ENCODE measurements at regions not wholly inside any gene's neighbourhood (a gene's known extent, or its start where the extent isn't known, plus 50 kb on each side); places are given as distances from the start of the nearest gene placed in this dataset.

DNA sequence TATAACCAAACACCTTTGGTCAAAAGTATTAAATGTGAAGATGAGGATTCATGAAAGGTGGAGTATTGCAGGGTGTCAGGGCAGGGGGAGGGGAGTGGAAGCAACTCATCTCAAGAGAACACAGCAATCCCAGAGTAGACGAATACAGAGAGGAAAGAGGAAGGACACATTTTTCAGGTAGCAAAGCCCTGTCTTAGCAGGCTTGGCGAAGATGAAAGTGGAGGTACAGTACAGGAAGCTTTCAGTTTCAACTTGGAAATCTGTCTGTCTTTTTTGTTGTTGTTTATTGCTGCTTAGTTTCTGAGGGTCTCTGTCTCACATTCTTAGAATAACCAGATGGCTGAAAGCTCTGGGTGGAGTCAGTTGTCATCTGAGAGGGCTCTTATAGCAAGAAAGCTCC lies 80.8 kb upstream of the GPR149 start:
- DNase-seq, result no peak
- Mint-ChIP-seq H3K4me1 (no peaks in the 10 kb centered on the region), H3K36me3 (peaks cover 0 to 3% (median 0%) of the 10 kb centered on the region in 5 donors), H3K27me3 (peaks cover 0 to 4% (median 0%) of the 10 kb centered on the region in 5 donors), H3K4me3 (no peak overlapping the region), H3K9me3 (peaks cover 0 to 13% (median 0%) of the 10 kb centered on the region in 11 donors), H3K27ac (no peak overlapping the region)
- ATAC-seq, result no peak
- POLR2A ChIA-PET, result no interaction called here
- Histone ChIP-seq H3K27ac (ENCODE audit: low read depth, low read length) (no peak overlapping the region), H3K36me3 (ENCODE audit: control insufficient read depth in 2 of 3, insufficient read depth in 3 of 3, low read length in 3 of 3) (no peaks in the 10 kb centered on the region), H3K9me3 (ENCODE audit: control insufficient read depth in 2 of 3, low read length in 3 of 3) (no peaks in the 10 kb centered on the region), H3K4me1 (ENCODE audit: control insufficient read depth in 2 of 2, insufficient read depth in 2 of 2, low read length in 2 of 2) (no peaks in the 10 kb centered on the region), H3K27me3 (ENCODE audit: control insufficient read depth in 2 of 2, insufficient read depth in 2 of 2, low read length in 2 of 2) (no peaks in the 10 kb centered on the region), H3K4me3 (ENCODE audit: low read length) (no peak overlapping the region)
- intact Hi-C loops (cut with micrococcal nuclease), result no loop called here
- CTCF ChIA-PET, result interaction anchor here (0.8 kb wide), 1 partner anchor 64 kb away, joined by 3 read pairs; no protein-coding TSS in a partner anchor

DNA sequence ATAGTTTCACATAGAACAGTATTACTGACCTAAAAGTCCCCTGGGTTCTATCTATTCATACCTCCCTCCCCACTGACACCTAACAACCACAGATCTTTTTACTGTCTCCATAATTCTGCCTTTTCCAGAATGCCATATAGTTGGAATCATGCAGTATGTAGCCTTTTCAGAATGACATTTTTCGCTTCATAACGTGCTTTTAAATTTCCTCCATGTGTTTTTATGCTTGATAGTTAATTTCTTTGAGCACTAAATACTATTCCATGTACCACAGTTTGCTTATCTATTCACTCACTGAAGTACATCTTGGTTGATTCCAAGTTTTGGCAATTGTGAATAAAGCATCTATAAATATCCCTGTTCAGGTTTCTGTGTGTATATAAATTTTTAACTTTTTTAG lies 77.7 kb upstream of the GPR149 start:
- H3K36me3 Mint-ChIP-seq, result peaks cover 0 to 3% (median 0%) of the 10 kb centered on the region in 5 donors
- CTCF ChIA-PET, result no interaction called here
- H3K36me3 ChIP-seq (ENCODE audit: control insufficient read depth in 2 of 3, insufficient read depth in 3 of 3, low read length in 3 of 3), result no peaks in the 10 kb centered on the region
- DNase-seq (no peak), ATAC-seq (no peak)
- H3K27me3 ChIP-seq (ENCODE audit: control insufficient read depth in 2 of 2, insufficient read depth in 2 of 2, low read length in 2 of 2), result no peaks in the 10 kb centered on the region
- intact Hi-C loops (cut with micrococcal nuclease), result no loop called here
- H3K4me1 Mint-ChIP-seq, result no peaks in the 10 kb centered on the region
- H3K27ac ChIP-seq (ENCODE audit: low read depth, low read length), result no peak overlapping the region
- no peak overlapping the region for H3K4me3 Mint-ChIP-seq
- POLR2A ChIA-PET, result no interaction called here
- no peak overlapping the region for H3K4me3 ChIP-seq (ENCODE audit: low read length)
- H3K27ac Mint-ChIP-seq, result no peak overlapping the region
- peaks cover 0 to 7% (median 0%) of the 10 kb centered on the region in 11 donors for H3K9me3 Mint-ChIP-seq
- H3K9me3 ChIP-seq (ENCODE audit: control insufficient read depth in 2 of 3, low read length in 3 of 3), result no peaks in the 10 kb centered on the region
- H3K4me1 ChIP-seq (ENCODE audit: control insufficient read depth in 2 of 2, insufficient read depth in 2 of 2, low read length in 2 of 2), result no peaks in the 10 kb centered on the region
- peaks cover 0 to 4% (median 0%) of the 10 kb centered on the region in 5 donors for H3K27me3 Mint-ChIP-seq

DNA sequence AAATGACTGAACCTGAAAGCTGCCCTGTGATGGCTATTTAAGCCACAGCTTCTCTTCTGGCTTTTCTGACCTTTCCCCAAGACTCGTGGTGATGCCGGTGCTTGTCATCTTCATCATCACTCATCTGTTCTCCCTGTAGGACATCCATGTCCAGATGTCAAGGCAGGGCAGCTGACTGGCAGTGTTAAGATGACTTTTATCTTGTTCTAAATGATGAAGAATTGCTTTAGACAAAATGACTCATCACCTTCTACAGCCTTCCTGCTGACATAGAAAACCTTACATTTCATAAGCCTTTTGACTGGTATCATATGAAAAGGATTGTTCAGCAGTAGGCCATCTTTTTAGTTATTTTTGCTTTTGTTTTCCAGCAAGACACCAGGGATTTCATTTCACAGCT lies 67.0 kb upstream of the GPR149 start:
- no peaks in the 10 kb centered on the region for H3K4me1 Mint-ChIP-seq
- Histone ChIP-seq H3K4me1 (ENCODE audit: control insufficient read depth in 2 of 2, insufficient read depth in 2 of 2, low read length in 2 of 2) (no peaks in the 10 kb centered on the region), H3K9me3 (ENCODE audit: control insufficient read depth in 2 of 3, low read length in 3 of 3) (no peaks in the 10 kb centered on the region), H3K36me3 (ENCODE audit: control insufficient read depth in 2 of 3, insufficient read depth in 3 of 3, low read length in 3 of 3) (no peaks in the 10 kb centered on the region), H3K4me3 (ENCODE audit: low read length) (no peak overlapping the region), H3K27me3 (ENCODE audit: control insufficient read depth in 2 of 2, insufficient read depth in 2 of 2, low read length in 2 of 2) (no peaks in the 10 kb centered on the region), H3K27ac (ENCODE audit: low read depth, low read length) (no peak overlapping the region)
- no peaks in the 10 kb centered on the region for H3K27me3 Mint-ChIP-seq
- no peak for DNase-seq
- H3K4me3 Mint-ChIP-seq, result no peak overlapping the region
- H3K9me3 Mint-ChIP-seq, result peaks cover 0 to 5% (median 2%) of the 10 kb centered on the region in 11 donors
- H3K36me3 Mint-ChIP-seq, result no peaks in the 10 kb centered on the region
- no peak overlapping the region for H3K27ac Mint-ChIP-seq
- ATAC-seq, result no peak
- intact Hi-C loops (cut with micrococcal nuclease), result no loop called here
- ChIA-PET CTCF (no interaction called here), POLR2A (no interaction called here)

DNA sequence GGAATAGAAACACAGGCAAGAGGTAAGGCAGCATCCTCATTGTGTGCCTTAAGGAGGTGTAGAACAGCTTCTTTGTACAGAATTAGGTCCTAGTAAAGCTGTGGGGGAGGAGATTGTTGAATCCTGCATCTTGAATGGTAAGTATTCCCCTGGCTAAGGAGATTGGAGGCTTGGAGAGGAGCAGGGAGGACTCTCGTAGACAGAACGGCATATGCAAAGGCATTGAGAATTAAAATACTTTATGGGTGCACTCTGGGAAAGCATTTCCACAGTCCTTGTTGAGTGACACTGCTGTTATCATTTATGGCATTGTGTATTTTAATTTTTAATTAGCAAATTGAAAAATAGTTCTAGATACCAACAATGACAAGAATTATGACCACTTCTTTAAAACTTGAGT lies 66.5 kb upstream of the GPR149 start:
- DNase-seq (no peak), ATAC-seq (no peak)
- Histone ChIP-seq H3K27me3 (ENCODE audit: control insufficient read depth in 2 of 2, insufficient read depth in 2 of 2, low read length in 2 of 2) (no peaks in the 10 kb centered on the region), H3K4me1 (ENCODE audit: control insufficient read depth in 2 of 2, insufficient read depth in 2 of 2, low read length in 2 of 2) (no peaks in the 10 kb centered on the region), H3K9me3 (ENCODE audit: control insufficient read depth in 2 of 3, low read length in 3 of 3) (no peaks in the 10 kb centered on the region), H3K4me3 (ENCODE audit: low read length) (no peak overlapping the region), H3K36me3 (ENCODE audit: control insufficient read depth in 2 of 3, insufficient read depth in 3 of 3, low read length in 3 of 3) (no peaks in the 10 kb centered on the region), H3K27ac (ENCODE audit: low read depth, low read length) (no peak overlapping the region)
- POLR2A ChIA-PET, result no interaction called here
- no peaks in the 10 kb centered on the region for H3K36me3 Mint-ChIP-seq
- CTCF ChIA-PET, result no interaction called here
- H3K27ac Mint-ChIP-seq, result no peak overlapping the region
- H3K27me3 Mint-ChIP-seq, result no peaks in the 10 kb centered on the region
- no peaks in the 10 kb centered on the region for H3K4me1 Mint-ChIP-seq
- intact Hi-C loops (cut with micrococcal nuclease), result no loop called here
- peaks cover 0 to 5% (median 3%) of the 10 kb centered on the region in 11 donors for H3K9me3 Mint-ChIP-seq
- H3K4me3 Mint-ChIP-seq, result no peak overlapping the region

DNA sequence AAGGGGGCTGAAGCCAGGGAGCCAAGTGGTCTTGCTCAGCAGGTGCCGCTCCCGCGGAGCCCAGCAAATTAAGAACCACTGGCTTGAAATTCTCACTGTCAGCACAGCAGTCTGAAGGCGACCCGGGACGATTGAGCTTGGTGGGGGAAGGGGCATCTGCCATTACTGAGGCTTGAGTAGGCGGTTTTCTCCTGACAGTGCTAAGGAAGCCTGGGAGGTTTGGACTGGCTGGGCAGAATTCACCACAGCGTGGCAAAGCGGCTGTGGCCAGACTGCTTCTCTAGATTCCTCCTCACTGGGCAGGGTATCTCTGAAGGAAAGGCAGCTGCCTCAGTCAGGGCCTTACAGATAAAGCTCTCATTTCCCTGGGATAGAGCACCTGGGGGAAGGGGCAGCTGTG lies 57.0 kb upstream of the GPR149 start:
- ATAC-seq (no peak), DNase-seq (no peak)
- CTCF ChIA-PET, result no interaction called here
- Histone ChIP-seq H3K4me1 (ENCODE audit: control insufficient read depth in 2 of 2, insufficient read depth in 2 of 2, low read length in 2 of 2) (no peaks in the 10 kb centered on the region), H3K27me3 (ENCODE audit: control insufficient read depth in 2 of 2, insufficient read depth in 2 of 2, low read length in 2 of 2) (no peaks in the 10 kb centered on the region), H3K4me3 (ENCODE audit: low read length) (no peak overlapping the region), H3K9me3 (ENCODE audit: control insufficient read depth in 2 of 3, low read length in 3 of 3) (no peaks in the 10 kb centered on the region), H3K27ac (ENCODE audit: low read depth, low read length) (no peak overlapping the region), H3K36me3 (ENCODE audit: control insufficient read depth in 2 of 3, insufficient read depth in 3 of 3, low read length in 3 of 3) (no peaks in the 10 kb centered on the region)
- POLR2A ChIA-PET, result no interaction called here
- intact Hi-C loops (cut with micrococcal nuclease), result no loop called here
- no peak overlapping the region for H3K27ac Mint-ChIP-seq
- H3K9me3 Mint-ChIP-seq, result peaks cover 0 to 17% (median 2%) of the 10 kb centered on the region in 11 donors
- no peaks in the 10 kb centered on the region for H3K36me3 Mint-ChIP-seq
- no peaks in the 10 kb centered on the region for H3K4me1 Mint-ChIP-seq
- H3K4me3 Mint-ChIP-seq, result no peak overlapping the region
- H3K27me3 Mint-ChIP-seq, result no peaks in the 10 kb centered on the region

DNA sequence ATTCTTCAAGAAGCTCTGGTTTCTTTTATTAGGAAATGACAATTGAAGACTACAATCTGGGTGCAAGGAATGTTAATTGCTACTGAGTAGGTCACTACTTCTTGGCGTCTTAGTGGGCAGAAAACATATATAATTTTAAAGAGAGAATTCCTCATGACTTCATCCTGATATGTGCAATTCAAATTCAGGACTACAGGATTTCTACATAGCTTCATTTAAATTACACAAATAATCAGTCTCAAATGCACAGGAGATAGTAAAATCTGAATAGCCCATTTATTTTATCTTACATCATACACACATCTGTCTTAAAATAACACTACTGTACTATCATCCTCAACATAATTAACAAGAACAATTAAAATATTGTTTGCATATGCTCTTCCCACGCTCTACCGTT lies 52.5 kb upstream of the GPR149 start:
- Histone ChIP-seq H3K4me3 (ENCODE audit: low read length) (no peak overlapping the region), H3K4me1 (ENCODE audit: control insufficient read depth in 2 of 2, insufficient read depth in 2 of 2, low read length in 2 of 2) (no peaks in the 10 kb centered on the region), H3K9me3 (ENCODE audit: control insufficient read depth in 2 of 3, low read length in 3 of 3) (no peaks in the 10 kb centered on the region), H3K27ac (ENCODE audit: low read depth, low read length) (no peak overlapping the region), H3K36me3 (ENCODE audit: control insufficient read depth in 2 of 3, insufficient read depth in 3 of 3, low read length in 3 of 3) (no peaks in the 10 kb centered on the region), H3K27me3 (ENCODE audit: control insufficient read depth in 2 of 2, insufficient read depth in 2 of 2, low read length in 2 of 2) (no peaks in the 10 kb centered on the region)
- Mint-ChIP-seq H3K9me3 (peaks cover 0 to 14% (median 0%) of the 10 kb centered on the region in 11 donors), H3K27me3 (peaks cover 0 to 4% (median 0%) of the 10 kb centered on the region in 5 donors), H3K4me1 (no peaks in the 10 kb centered on the region), H3K27ac (no peak overlapping the region), H3K36me3 (no peaks in the 10 kb centered on the region), H3K4me3 (no peak overlapping the region)
- DNase-seq, result no peak
- ChIA-PET POLR2A (no interaction called here), CTCF (no interaction called here)
- ATAC-seq, result no peak
- intact Hi-C loops (cut with micrococcal nuclease), result no loop called here

DNA sequence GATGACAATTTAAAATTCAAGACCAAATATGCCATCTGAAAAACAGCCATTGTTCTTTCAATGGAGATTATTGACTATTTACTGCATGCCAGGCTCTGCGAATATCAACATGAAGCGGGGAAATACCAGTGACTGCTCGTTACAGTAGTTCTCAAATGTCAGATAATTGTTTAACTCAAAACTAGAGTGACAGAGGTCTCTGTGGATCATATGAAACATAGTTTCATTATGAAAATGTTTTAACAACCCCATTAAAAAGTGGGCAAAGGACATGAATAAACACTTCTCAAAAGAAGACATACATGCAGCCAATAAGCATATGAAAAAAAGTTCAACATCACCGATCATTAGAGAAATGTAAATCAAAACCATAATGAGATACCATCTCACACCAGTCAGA lies 50.0 kb upstream of the GPR149 start:
- H3K27ac Mint-ChIP-seq, result no peak overlapping the region
- CTCF ChIA-PET, result no interaction called here

More for the DNA sequence above, 50.0 kb upstream of the GPR149 start:
- Histone ChIP-seq H3K9me3 (ENCODE audit: control insufficient read depth in 2 of 3, low read length in 3 of 3) (no peaks in the 10 kb centered on the region), H3K4me1 (ENCODE audit: control insufficient read depth in 2 of 2, insufficient read depth in 2 of 2, low read length in 2 of 2) (no peaks in the 10 kb centered on the region), H3K4me3 (ENCODE audit: low read length) (no peak overlapping the region), H3K27me3 (ENCODE audit: control insufficient read depth in 2 of 2, insufficient read depth in 2 of 2, low read length in 2 of 2) (no peaks in the 10 kb centered on the region), H3K36me3 (ENCODE audit: control insufficient read depth in 2 of 3, insufficient read depth in 3 of 3, low read length in 3 of 3) (no peaks in the 10 kb centered on the region), H3K27ac (ENCODE audit: low read depth, low read length) (no peak overlapping the region)
- DNase-seq, result no peak
- no peak for ATAC-seq
- H3K4me1 Mint-ChIP-seq, result no peaks in the 10 kb centered on the region
- POLR2A ChIA-PET, result no interaction called here
- peaks cover 0 to 5% (median 0%) of the 10 kb centered on the region in 5 donors for H3K27me3 Mint-ChIP-seq
- intact Hi-C loops (cut with micrococcal nuclease), result no loop called here
- no peaks in the 10 kb centered on the region for H3K36me3 Mint-ChIP-seq
- H3K4me3 Mint-ChIP-seq, result no peak overlapping the region
- peaks cover 0 to 23% (median 0%) of the 10 kb centered on the region in 11 donors for H3K9me3 Mint-ChIP-seq
